UCSD-AML1 (cell line): ENCODE measurements at regions not wholly inside any gene's neighbourhood (a gene's known extent, or its start where the extent isn't known, plus 50 kb on each side); places are given as distances from the start of the nearest gene placed in this dataset.
"Not testable (repeated sequence)": the region's sequence is repeated elsewhere in the genome, so short reads cannot be mapped to it uniquely, and the experiment has no call there.

Experiments used
- DNase-seq: peaks from one replicate; lab custom pipeline; 2025; ENCODE audit not compliant: unreplicated experiment; lab: John Stamatoyannopoulos, UW

DNA sequence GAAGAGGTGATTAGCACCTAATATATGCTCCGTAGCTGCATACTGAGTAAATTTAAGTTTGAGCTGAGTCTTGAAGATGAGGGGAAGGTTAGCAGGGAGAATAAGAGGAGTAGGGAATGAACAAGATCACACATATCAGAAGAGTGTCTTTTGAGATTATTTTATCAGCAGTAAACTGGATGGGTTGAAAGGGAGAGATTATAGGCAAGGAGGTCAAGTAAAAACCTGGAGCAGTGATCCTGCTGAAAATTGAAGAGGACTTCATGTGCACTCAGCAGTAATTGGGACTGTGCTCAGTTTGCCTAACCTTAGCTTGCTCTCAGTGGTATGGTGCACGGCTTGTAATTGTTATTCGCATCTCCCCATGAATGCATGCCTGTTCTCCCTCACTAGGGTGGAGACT is 79.5 kb upstream of the PICALM start:
- DNase-seq, result no peak

GRCh38 chr11:86147004-86147403 is 78.1 kb upstream of the PICALM start:
- DNase-seq, result no peak

- DNase-seq, result no peak
These were observed 76.7 kb upstream of the PICALM start for GRCh38 chr11:86145439-86146156.

DNA sequence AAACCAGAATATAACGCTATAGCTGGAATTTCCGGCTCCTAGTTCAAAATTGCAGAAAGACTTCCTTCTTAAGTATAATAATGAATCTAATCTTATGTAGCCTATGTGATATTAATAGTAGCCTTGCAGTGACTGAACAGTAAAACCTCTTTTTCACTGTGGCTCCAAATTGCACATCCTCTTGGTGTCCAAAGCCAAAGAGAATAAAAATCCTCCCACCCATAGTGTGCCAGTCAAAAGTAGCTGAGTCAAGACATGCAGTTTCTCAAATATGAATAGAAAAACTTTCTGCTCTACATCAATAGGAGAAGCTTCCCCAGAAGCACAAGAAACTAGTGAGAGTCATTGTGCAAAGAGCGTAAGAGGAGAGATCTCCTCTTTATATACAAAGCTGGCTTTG is 76.0 kb upstream of the PICALM start:
- no peak for DNase-seq

- DNase-seq, result not testable (repeated sequence)
These were observed 75.2 kb upstream of the PICALM start for GRCh38 chr11:86144087-86144486.

DNA sequence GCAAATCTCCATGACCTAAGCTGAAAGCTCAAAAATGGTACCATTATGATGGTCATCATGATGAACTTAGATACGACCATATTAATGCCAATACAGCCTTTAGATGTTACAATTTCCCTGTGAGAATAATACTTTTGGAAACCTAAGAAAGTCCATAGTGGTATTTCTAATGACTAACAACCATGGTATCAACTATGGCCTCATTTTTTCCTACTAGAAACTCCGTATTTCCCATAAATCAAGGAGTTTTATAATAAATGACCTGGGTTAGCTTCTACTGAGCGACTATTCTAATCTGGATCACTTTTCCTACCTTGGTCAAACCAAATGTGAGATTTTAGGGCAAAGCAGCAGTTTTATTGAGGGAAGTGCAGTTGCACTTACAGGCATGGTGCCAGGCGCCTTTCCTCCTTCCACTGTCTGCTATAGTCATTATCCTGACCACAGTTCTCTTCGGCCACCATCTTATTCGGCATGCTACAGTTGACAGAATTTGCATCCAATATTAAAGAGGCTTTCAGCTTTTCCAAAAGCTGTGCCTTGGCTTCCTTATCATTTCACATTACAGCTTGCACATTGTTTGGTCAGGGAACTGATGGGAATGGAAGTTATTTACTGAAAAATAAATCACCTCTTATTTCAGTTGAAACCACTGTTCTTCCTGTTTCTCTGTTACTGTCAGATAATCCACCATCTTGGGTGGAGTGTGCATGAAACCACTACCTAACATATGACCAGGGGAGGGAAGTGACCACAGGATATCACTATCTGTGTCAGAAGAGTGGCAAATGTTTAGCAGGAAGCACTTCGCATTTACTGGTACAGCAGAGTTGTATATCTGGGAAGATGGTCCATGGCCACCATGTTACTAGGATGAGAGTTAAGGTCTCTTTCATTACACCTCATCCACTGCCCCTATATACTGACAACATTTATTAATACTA is 74.5 kb upstream of the PICALM start:
- no peak for DNase-seq

- DNase-seq, result no peak
These were observed 73.3 kb upstream of the PICALM start for GRCh38 chr11:86142170-86142569.

GRCh38 chr11:86141727-86142126 is 72.8 kb upstream of the PICALM start:
- DNase-seq, result peak; percentile 13

DNA sequence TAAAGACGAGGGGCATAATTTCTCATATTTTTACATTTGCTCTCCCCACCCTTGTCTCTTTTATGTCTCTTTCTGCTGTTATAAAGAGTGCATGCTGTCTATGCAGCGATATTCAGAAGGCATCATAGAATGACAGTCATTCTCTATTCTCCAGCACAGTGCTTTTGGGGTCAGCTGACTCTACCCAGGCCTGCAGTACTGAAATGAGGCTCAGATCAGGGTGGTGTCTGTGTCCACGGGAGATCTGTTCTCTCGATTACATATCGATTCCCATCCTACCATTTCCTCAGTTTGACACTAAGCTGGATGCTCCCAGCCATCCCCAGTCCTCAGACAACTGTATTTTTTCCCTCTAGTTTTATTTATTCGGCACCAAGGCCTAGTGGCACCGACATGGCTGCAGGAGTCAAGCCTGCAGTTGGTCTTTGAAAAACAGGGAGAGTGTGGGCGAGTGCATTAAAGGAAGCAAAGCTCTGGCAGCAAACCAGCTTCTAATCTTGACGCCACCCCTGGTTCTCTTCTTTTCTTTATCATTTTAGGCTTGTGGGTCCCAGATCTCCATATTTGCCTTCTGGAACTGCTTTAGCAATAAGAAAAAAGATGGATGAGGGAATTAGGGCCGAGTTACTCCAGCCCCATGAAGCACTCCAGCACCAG is 71.6 kb upstream of the PICALM start:
- no peak for DNase-seq

- DNase-seq, result peak; percentile 19
These were observed 70.1 kb upstream of the PICALM start for GRCh38 chr11:86138958-86139357.

GRCh38 chr11:86136538-86136937 is 67.7 kb upstream of the PICALM start:
- no peak for DNase-seq

GRCh38 chr11:86135319-86135714 is 66.4 kb upstream of the PICALM start:
- DNase-seq, result no peak

GRCh38 chr11:86134580-86135318 is 65.9 kb upstream of the PICALM start:
- peak; percentile 30 for DNase-seq

DNA sequence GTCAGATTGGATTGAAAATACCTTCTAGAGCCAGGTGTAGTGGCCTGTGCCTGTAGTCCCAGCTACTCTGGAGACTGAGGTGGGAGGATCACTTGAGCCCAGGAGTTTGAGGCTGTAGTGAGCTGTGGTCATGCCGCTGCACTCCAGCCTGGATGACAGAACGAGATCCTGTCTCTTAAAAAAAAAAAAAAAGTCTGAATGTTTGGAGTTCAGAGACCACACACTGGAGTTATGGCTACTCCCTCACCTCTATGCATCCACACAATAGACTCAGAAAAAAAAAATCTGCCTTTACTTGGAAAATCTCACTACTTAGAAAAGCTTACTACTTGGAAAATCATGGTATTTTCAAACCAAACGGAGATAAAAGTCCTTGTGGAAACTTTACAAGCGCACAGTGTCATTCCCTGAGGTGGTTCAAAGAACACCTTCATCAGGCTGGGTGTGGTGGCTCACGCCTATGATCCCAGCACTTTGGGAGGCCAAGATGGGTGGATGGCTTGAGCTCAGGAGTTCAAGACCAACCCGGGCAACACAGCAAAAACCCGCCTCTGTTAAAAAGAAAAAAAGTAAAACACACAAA is 63.9 kb upstream of the PICALM start:
- DNase-seq, result no peak

- no peak for DNase-seq
These were observed 61.1 kb upstream of the PICALM start for GRCh38 chr11:86129740-86130540.

- no peak for DNase-seq
These were observed 60.0 kb upstream of the PICALM start for GRCh38 chr11:86128914-86129313.

DNA sequence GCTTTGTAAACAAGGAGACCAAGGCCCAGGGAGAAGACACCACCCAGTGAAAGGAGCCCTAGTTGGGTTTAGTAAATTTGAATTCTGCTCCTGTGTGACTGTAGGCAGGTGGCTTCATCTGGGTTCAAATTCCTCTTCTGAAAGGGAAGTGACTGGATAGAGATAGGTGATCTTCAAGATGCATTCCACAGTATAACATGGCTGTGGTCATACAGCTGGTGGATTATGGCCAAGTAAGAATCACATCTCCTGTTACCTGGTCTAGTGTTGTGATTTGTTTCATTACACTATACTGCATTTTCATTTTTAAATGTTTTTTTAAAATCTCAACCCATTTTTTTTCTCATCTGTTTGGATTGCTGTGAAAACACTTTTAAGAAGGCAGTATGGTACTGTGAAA is 58.0 kb upstream of the PICALM start:
- DNase-seq, result no peak

DNA sequence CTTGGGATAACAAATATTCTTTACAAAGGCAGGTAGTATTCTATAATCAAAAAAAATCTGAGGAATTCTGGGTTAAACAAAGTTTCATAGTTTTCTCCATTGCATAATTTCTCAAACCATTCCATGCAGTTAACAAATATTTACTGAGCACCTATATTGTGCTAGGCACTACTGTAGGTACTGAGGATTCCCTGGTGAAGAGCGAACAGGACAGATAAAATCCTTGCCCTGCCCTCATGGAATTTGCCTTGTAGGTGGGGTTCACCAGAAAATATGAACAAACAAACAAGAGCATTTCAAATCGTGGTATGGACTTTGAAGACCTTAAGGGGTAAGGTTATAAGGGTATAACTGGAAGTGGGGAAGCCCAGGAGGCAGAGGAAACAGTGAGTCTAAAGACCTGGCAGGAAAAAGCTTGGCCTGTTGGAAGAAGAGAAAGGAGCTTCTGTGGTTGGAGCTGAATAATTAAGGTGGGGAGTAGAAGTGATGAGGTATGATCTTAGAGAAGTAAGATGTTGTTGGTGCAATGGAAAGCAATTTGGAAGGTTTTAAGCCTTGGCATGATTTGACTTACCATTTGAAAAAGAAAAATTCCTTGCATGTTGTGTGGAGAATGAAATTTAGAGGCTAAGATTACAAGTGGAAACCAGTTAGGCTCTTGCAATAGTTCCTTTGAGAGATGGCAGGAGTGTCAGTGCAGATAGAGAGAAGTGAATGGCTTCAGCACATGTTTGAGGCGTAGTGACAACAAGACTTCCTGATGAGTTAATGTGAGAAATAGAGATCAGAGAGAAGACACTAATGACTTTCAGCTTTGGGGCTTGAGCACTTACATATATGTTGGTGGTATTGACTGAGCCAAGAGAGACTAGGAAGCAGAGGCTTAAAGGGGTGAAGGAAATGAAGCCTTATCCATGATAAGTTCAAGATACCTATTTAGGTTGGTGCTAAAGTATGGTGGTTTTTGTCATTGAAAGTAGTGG is 55.7 kb upstream of the PICALM start:
- no peak for DNase-seq

DNA sequence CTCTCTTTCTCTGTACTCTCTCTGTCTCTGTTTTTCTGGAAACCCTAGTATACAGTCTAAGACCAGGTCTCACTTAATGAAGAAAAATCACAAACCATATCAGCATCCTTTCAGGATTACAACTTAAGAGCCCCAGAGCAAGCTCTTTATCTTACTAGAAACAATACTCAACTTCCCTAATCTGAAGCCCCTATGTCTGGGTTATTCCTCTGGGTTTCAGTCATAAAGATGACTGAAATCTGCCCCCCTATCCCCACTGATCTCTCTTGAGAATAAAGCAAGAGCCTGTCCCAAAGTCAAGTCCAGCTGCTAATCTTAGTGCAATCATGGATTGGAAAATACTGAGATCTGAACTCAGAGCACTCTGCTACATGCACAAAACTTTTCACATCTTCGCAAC is 53.9 kb upstream of the PICALM start:
- DNase-seq, result no peak
